BLaER1 (cell line): ENCODE measurements at regions not wholly inside any gene's neighbourhood (a gene's known extent, or its start where the extent isn't known, plus 50 kb on each side); places are given as distances from the start of the nearest gene placed in this dataset.
"Not testable (repeated sequence)": the region's sequence is repeated elsewhere in the genome, so short reads cannot be mapped to it uniquely, and the experiment has no call there.

Experiments used
- H3K27ac ChIP-seq: shearing (Covaris generic); formaldehyde crosslinking; 2 replicates; pipeline ENCODE4 v1.8.1; 2022
- H3K27me3 ChIP-seq: shearing (Covaris generic); formaldehyde crosslinking; 2 replicates; pipeline ENCODE4 v1.8.1; 2022
- H3K36me3 ChIP-seq: shearing (Covaris generic); formaldehyde crosslinking; 2 replicates; pipeline ENCODE4 v1.8.1; 2022
- H3K4me1 ChIP-seq: shearing (Covaris generic); formaldehyde crosslinking; 2 replicates; pipeline ENCODE4 v1.8.1; 2022
- H3K4me2 ChIP-seq: shearing (Covaris generic); formaldehyde crosslinking; 2 replicates; pipeline ENCODE4 v1.8.1; 2022
- H3K4me3 ChIP-seq: shearing (Covaris generic); formaldehyde crosslinking; 2 replicates; pipeline ENCODE4 v1.8.1; 2022
- H3K9ac ChIP-seq: shearing (Covaris generic); formaldehyde crosslinking; 2 replicates; pipeline ENCODE4 v1.8.1; 2022
- H3K9me3 ChIP-seq: shearing (Covaris generic); formaldehyde crosslinking; 2 replicates; pipeline ENCODE4 v1.8.1; 2022
- H4K20me1 ChIP-seq: shearing (Covaris generic); formaldehyde crosslinking; 2 replicates; pipeline ENCODE4 v1.8.1; 2022

DNA sequence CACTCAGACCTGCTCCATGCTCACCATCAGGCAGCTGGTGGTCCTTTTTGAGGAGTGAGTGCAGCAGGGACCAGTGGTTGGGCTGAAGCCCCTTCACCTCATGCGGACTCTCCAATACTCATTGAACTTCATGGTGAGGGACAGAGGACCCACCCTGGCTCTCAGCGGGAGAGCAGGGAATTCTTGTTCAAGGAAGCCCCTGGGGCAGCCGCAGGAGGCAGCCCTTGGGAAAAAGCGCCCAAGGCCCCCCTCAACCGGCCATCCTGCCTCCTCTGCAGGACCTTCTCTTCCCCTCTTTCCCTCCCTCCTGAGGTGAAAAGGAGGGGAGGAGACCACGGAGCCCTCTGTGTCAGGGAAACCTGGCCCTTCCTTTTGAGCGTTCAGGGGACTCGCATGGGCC, 4510.9 kb upstream of the OR11H1 start:
- H3K4me3 ChIP-seq, H3K4me1 ChIP-seq, H3K27ac ChIP-seq, H4K20me1 ChIP-seq, H3K36me3 ChIP-seq, H3K27me3 ChIP-seq, H3K4me2 ChIP-seq, H3K9ac ChIP-seq, H3K9me3 ChIP-seq: not testable (repeated sequence)

DNA sequence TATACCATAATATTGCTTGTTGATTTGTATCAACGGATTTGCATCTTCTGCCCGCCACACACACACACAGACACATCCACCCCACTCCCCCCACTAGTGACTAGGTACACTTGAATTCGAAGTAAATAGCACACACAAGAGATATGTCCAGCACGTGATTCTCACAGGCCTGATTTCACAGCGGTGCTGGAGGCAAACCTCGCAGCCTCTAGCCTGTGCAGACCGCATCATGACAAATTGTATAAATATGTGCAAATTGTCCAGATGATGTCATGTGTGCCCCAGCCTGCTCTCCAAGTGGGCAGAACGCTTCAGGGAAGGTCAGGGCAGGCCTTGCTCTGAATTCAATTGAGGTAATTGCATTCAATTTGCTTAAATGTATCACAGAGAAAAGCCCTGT, 4507.5 kb upstream of the OR11H1 start:
- H3K9ac ChIP-seq, H3K9me3 ChIP-seq, H4K20me1 ChIP-seq, H3K4me3 ChIP-seq, H3K4me2 ChIP-seq, H3K27ac ChIP-seq, H3K36me3 ChIP-seq, H3K27me3 ChIP-seq, H3K4me1 ChIP-seq: not testable (repeated sequence)

DNA sequence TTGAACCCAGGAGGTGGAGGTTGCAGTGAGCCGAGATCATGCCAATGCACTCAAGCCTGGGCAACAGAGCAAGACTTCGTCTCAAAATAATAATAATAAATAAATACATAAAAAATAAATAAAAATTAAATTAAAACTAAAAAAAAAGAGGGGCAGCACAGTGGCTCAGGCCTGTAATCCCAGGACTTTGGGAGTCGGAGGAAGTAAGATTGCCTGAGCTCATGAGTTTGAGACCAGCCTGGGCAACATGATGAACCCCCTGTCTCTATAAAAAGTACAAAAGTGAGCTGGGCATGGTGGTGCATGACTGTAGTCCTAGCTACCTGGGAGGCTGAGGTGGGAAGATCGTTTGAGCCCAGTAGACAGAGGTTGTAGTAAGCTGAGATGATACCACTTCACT, 4501.5 kb upstream of the OR11H1 start:
- not testable (repeated sequence) for H3K27me3 ChIP-seq, H4K20me1 ChIP-seq, H3K27ac ChIP-seq, H3K4me2 ChIP-seq, H3K4me1 ChIP-seq, H3K4me3 ChIP-seq, H3K36me3 ChIP-seq, H3K9ac ChIP-seq
- H3K9me3 ChIP-seq, result peaks cover 50% of the 10 kb centered on the region

DNA sequence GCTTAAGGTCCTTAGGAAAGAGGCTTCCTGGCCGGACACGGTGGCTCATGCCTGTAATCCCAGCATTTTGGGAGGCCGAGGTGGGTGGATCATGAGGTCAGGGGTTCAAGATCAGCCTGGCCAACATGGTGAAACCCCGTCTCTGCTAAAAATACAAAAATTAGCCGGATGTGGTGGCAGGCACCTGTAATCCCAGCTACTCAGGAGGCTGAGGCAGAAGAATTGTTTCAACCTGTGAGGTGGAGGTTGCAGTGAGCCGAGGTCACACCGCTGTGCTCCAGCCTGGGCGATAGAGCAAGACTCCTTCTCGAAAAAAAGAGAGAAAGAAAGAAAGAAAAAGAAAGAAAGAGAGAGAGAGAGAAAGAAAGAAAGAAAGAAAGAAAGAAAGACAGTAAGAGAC, 4500.9 kb upstream of the OR11H1 start:
- not testable (repeated sequence) for H3K36me3 ChIP-seq, H3K4me3 ChIP-seq, H3K4me2 ChIP-seq, H3K9ac ChIP-seq, H4K20me1 ChIP-seq, H3K27ac ChIP-seq, H3K27me3 ChIP-seq, H3K4me1 ChIP-seq
- peaks cover 52% of the 10 kb centered on the region for H3K9me3 ChIP-seq

DNA sequence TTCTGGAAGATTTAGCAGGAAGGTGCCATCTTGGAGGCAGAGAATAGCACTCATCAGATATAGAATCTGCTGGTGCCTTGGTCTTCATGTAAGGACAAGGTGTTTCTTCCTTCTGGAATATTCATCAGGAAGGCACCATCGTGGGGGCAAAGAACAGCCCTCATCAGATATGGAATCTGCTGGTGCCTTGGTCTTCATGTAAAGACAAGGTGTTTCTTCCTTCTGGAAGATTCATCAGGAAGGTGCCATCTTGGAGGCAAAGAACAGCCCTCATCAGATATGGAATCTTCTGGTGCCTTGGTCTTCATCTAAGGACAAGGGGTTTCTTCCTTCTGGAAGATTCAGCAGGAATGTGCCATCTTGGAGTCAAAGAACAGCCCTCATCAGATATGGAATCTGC, 4500.5 kb upstream of the OR11H1 start:
- not testable (repeated sequence) for H3K4me1 ChIP-seq, H3K27ac ChIP-seq, H3K27me3 ChIP-seq, H4K20me1 ChIP-seq, H3K9ac ChIP-seq, H3K36me3 ChIP-seq, H3K4me3 ChIP-seq, H3K4me2 ChIP-seq
- peaks cover 56% of the 10 kb centered on the region for H3K9me3 ChIP-seq

DNA sequence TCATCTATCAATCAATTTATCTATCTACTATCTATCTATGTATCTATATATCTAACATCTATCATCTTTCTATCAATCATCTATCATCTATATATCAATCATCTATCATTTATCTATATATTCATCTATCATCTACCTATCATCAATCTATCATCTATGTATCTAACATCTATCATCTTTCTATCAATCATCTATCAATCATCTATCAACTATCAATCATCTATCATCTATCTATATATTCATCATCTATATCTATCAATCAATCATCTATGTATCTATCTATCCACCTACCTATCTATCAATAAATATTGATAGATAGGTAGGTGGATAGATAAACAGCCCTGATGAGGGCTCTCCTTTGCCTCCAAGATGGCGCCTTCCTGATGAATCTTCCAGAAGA, 4499.8 kb upstream of the OR11H1 start:
- H3K4me1 ChIP-seq, H3K27ac ChIP-seq: not testable (repeated sequence)
- peaks cover 63% of the 10 kb centered on the region for H3K9me3 ChIP-seq

DNA sequence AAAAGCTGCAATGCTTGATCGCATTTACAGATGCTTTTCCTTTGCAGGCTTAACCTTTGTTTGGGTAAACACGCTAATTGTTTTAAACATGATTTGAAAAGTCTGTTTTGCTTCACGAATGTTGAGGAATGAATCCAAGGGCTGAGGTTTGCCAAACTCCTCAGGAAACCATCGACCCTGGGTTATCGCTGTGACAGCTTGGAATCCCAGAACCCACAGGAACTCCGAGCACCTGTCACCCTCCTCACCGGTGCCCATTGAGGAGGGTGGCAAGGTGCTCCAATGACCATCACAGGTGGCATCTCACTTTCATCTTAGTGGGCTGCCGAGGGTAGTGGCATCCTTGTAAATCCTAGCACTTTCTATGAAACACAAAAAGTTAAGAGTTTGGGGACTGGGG, 4498.5 kb upstream of the OR11H1 start:
- H3K27ac ChIP-seq, H3K27me3 ChIP-seq, H3K4me1 ChIP-seq, H3K4me3 ChIP-seq, H3K36me3 ChIP-seq, H3K9ac ChIP-seq, H3K4me2 ChIP-seq, H4K20me1 ChIP-seq: not testable (repeated sequence)
- peaks cover 76% of the 10 kb centered on the region for H3K9me3 ChIP-seq

More for the DNA sequence above, 4499.8 kb upstream of the OR11H1 start:
- not testable (repeated sequence) for H4K20me1 ChIP-seq, H3K9ac ChIP-seq, H3K4me2 ChIP-seq, H3K36me3 ChIP-seq, H3K4me3 ChIP-seq, H3K27me3 ChIP-seq

DNA sequence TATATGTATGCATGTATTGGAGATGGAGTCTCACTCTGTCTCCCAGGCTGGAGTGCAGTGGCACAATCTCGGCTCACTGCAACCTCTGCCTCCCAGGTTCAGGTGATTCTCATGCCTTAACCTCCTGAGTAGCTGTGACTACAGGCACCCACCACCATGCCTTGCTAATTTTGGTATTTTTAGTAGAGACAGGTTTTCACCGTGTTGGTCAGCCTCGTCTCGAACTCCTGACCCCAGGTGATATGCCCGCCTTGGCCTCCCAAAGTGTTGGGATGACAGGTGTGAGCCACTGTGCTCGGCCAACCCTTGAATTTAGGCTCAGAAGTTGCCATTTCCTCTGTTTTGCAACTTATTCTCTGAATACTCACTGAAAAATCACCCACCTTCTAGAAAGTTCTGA, 4498.0 kb upstream of the OR11H1 start:
- peaks cover 78% of the 10 kb centered on the region for H3K9me3 ChIP-seq
- not testable (repeated sequence) for H3K27ac ChIP-seq, H4K20me1 ChIP-seq, H3K4me3 ChIP-seq, H3K36me3 ChIP-seq, H3K4me1 ChIP-seq, H3K9ac ChIP-seq, H3K4me2 ChIP-seq, H3K27me3 ChIP-seq

DNA sequence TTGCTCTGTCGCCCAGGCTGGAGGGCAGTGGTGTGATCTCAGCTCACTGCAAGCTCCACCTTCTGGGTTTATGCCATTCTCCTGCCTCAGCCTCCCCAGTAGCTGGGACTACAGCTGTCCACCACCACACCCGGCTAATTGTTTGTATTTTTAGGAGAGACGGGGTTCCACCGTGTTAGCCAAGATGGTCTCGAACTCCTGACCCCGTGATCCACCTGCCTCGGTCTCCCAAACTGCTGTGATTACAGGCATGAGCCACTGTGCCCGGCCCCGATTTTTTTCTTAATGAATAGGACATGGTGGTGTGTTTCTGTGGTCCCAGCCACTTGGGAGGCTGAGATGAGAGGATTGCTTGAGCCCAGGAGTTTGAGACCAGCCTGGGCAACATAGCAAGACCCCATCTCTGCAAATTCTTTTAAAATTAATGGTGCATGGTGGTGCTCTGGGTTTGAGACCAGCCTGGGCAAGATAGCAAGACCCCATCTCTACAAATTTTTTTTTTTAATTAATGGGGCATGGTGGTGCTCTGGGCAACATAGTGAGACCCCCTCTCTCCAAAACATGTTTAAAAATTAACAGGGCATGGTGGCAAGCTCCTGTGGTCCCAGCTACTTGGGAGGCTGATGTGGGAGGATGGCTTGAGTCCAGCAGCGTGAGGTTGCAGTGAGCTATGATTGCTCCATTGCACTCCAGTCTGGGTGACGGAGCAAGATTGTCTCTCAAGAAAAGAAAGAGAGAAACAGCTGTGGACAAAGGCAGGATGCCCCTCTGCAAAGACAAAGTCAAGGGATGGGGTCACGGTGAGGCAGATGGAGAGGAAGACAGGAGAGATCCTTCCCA, 4497.2 kb upstream of the OR11H1 start:
- not testable (repeated sequence) for H3K4me1 ChIP-seq, H3K36me3 ChIP-seq, H3K27ac ChIP-seq, H3K4me2 ChIP-seq, H3K27me3 ChIP-seq, H3K4me3 ChIP-seq, H3K9ac ChIP-seq, H4K20me1 ChIP-seq
- peaks cover 81% of the 10 kb centered on the region for H3K9me3 ChIP-seq

DNA sequence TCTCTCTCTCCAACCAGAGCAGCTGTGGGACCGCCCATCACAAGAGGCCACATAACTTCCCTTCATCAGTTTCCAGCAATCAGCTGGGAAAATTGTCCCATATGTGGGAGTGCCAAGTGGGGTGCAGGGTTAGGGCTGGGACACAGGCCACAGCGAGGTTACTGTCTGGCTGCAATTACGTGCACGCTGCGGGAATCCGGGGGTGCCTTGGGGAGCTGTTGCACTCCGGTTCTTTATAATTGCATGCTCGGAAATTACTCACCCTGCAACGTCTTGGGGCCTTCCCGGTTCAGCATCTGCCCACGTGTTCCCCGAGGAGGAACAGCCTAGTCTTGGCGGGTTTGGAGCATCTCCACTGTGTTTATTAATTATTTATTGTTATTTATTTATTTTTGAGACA, 4495.9 kb upstream of the OR11H1 start:
- not testable (repeated sequence) for H3K36me3 ChIP-seq, H3K27ac ChIP-seq, H3K9ac ChIP-seq, H4K20me1 ChIP-seq, H3K4me3 ChIP-seq, H3K4me2 ChIP-seq, H3K27me3 ChIP-seq, H3K4me1 ChIP-seq
- H3K9me3 ChIP-seq, result peaks cover 81% of the 10 kb centered on the region

DNA sequence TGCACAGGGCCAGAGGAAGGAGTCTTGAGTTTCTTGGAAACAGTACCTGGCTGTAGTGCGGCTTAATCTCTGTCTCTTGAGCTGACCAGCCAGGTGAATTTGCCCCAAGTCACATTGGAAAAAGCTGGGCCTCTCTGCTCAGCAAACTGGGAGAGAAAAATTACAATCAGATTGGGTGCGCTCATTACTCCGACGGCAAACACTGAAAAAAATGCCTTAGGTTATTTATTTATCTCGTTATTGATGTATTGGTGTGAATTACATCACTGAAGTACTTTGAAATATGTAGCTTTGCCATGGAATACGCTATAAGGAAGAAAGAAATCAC, 4493.4 kb upstream of the OR11H1 start:
- not testable (repeated sequence) for H4K20me1 ChIP-seq, H3K4me2 ChIP-seq, H3K27ac ChIP-seq, H3K4me1 ChIP-seq, H3K9ac ChIP-seq, H3K36me3 ChIP-seq, H3K4me3 ChIP-seq, H3K27me3 ChIP-seq
- H3K9me3 ChIP-seq, result peaks cover 91% of the 10 kb centered on the region

DNA sequence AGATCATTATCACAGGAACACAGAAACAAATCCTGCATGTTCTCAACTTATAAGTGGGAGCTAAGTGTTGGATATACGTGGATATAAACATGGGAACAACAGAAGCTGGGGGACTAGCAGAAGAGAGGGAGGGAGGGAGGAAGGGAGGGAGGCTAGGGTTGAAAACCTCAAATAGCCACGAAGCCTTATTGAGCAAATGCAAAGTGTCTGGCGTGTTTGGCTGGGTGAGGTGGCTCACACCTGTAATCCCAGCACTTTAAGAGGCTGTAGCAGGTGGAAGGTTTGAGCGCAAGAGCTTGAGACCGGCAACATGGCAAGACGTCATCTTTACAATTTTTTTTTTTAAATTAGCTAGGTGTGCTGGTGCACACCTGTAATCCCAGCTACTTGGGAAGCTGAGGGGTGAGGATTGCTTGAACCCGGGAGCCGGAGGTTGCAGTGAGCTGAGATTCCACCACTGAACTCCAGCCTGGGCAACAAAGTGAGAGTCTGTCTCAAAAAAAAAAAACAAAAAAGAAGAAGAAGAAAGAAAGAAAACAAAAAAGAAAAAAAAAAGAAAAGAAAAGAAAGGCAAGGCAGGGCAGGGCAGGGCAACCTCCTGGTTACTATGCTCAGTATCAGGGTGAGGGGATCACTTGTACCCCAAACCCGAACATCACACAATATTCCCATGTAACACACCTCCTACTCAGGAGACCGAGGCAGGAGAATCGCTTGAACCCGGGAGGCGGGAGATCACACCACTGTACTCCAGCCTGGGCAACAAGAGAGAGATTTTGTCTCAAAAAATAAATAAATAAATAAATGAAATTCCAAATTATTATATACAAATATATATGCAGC, 4492.7 kb upstream of the OR11H1 start:
- not testable (repeated sequence) for H3K36me3 ChIP-seq, H3K4me1 ChIP-seq, H3K27me3 ChIP-seq, H3K9ac ChIP-seq, H4K20me1 ChIP-seq, H3K4me2 ChIP-seq, H3K4me3 ChIP-seq, H3K27ac ChIP-seq
- peaks cover 91% of the 10 kb centered on the region for H3K9me3 ChIP-seq

DNA sequence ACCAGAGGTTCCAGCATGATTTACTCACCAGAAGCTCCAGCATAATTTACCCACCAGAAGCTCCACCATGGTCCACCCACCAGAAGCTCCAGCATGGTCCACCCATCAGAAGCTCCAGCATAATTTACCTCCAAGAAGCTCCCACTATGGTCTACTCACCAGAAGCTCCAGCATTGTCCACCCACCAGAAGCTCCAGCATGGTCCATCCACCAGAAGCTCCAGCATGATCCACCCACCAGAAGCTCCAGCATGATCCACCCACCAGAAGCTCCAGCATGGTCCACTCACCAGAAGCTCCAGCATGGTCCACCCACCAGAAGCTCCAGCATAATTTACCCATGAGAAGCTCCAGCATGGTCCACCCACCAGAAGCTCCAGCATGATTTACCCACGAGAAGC, 4490.7 kb upstream of the OR11H1 start:
- H3K4me3 ChIP-seq, H3K27ac ChIP-seq, H3K4me1 ChIP-seq, H3K9ac ChIP-seq, H3K36me3 ChIP-seq, H3K27me3 ChIP-seq, H3K4me2 ChIP-seq, H4K20me1 ChIP-seq: not testable (repeated sequence)
- H3K9me3 ChIP-seq, result peaks cover 87% of the 10 kb centered on the region

DNA sequence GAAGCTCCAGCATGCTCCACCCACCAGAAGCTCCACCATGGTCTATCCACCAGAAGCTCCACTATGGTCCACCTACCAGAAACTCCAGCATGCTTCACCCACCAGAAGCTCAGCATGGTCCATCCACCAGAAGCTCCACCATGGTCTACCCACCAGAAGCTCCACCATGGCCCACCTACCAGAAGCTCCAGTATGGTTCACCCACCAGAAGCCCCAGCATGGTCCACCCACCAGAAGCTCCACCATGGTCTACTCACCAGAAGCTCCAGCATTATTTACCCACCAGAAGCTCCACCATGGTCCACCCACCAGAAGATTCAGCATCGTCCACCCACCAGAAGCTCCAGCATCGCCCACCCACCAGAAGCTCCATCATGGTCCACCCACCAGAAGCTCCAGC, 4490.2 kb upstream of the OR11H1 start:
- H3K36me3 ChIP-seq, H4K20me1 ChIP-seq, H3K9ac ChIP-seq, H3K4me3 ChIP-seq, H3K27me3 ChIP-seq, H3K4me1 ChIP-seq, H3K4me2 ChIP-seq, H3K27ac ChIP-seq: not testable (repeated sequence)
- peaks cover 83% of the 10 kb centered on the region for H3K9me3 ChIP-seq

DNA sequence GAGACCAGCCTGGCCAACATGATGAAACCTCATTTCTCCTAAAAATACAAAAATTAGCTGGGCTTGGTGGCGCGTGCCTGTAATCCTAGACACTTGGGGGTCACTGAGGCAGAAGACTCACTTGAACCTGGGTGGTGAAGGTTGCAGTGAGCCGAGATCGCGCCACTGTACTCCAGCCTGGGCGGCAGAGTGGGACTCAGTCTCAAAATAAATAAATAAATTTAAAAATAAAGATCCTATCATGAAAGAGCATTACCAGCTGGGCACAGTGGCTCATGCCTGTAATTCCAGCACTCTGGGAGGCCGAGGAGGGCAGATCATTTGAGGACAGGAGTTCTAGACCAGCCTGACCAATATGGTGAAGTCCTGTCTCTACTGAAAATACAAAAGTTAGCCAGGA, 4489.2 kb upstream of the OR11H1 start:
- not testable (repeated sequence) for H3K27ac ChIP-seq, H3K4me2 ChIP-seq, H4K20me1 ChIP-seq, H3K4me3 ChIP-seq, H3K4me1 ChIP-seq, H3K27me3 ChIP-seq, H3K9ac ChIP-seq, H3K36me3 ChIP-seq
- peaks cover 78% of the 10 kb centered on the region for H3K9me3 ChIP-seq
